ENCODE measurements at regions not wholly inside any gene's neighbourhood (a gene's known extent, or its start where the extent isn't known, plus 50 kb on each side); places are given as distances from the start of the nearest gene placed in this dataset.

GRCh38 chr13:31081316-31081715 is 80.4 kb downstream of the HSPH1 start:
- no peak for DNase-seq (ENCODE audit: low read depth)

- DNase-seq (ENCODE audit: low read depth) = no peak
Measured at GRCh38 chr13:31074756-31075155, 86.9 kb downstream of the HSPH1 start.

- DNase-seq (ENCODE audit: low read depth) = no peak
Measured at GRCh38 chr13:31073859-31074718, 87.6 kb downstream of the HSPH1 start.

GRCh38 chr13:31072041-31072440 is 89.7 kb downstream of the HSPH1 start:
- DNase-seq (ENCODE audit: low read depth) = no peak

DNA sequence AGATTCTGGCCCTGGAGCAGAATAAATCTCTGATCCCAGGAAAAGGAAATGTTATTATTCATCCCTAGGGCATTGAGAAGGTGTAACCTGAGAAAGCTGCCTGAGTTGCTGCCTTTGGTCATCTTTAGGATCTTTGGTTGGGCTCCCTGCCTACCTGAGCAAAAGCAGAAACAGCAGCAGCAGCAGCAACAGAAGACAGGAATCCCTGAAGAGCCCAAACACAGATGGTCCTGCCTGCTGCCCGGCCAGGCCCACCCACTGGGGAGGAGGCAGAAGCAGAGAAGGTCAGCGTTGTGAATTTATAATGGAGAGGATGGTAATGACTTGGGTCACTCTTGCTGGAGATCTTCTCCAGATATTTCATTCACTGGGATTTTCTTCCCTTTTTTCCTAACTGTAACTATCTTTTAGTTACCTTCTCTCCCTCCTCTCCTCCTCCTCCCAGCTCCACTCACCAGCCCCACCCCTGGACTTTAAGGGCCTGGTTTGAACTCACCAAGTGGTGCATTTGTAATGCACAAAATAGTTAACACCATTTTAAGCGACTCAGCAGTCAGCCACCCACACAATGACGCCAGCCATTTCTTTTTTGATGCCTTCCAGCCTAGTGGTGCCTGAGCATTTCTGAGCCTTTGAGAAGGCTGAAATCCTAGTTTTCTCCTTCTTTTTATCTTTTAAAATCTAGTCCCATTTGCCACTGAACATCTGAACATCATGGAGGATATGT is 91.7 kb downstream of the HSPH1 start:
- no peak for DNase-seq (ENCODE audit: low read depth)

- DNase-seq (ENCODE audit: low read depth) = no peak
Measured at GRCh38 chr13:31068119-31068423, 93.6 kb downstream of the HSPH1 start.

DNA sequence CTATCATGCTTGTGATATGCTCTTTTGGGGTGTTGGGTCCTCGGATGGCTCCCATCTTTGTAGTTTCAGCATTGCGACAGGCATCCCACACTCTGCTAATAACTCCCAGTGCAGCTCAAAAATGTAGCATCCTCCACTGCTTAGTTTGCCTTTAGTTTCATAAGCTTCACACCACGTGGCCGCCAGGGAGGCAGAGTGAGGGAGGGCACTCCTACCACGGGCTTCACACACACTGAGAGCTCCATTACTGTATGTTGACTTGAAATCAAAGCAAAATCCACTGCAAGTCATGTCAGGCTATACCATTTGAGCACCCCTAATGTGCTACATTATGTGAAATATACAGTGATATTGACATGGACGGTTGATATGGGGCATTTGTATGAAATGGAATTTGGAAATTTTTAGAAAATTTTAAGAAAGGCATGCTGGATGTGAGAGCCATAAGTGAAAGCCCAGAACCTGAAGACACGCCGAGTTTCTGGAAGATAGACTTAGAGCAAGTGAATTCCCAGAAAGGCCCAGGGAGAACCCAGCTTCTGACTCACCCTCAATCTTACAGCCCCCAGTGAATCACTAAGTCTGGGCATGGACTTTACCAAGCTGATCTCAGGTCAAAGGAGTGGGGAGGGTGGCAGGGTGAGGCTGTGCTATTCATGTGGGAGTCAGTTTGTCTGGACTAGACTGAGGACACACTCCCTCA is 94.1 kb downstream of the HSPH1 start:
- no peak for DNase-seq (ENCODE audit: low read depth)

- DNase-seq (ENCODE audit: low read depth) = no peak
Measured at GRCh38 chr13:31064636-31065035, 97.1 kb downstream of the HSPH1 start.

DNA sequence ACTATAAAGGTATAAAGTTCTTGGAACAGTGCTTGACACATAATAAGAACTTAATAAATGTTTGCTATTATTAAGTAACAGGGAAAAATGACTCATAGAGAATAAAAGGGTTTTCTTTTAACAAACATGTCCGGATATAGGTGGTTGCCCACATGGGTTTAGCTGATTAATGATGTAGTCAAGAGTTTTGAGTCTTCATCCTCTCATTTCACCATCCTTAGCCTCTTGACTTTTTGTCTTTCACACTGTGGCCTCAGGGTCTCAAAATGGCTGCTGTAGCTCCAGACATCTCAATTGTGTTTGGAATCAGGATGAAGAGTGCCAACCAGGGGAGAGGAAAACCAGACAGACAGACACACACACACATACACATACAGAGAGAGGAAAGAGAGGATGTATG is 97.9 kb downstream of the HSPH1 start:
- no peak for DNase-seq (ENCODE audit: low read depth)

DNA sequence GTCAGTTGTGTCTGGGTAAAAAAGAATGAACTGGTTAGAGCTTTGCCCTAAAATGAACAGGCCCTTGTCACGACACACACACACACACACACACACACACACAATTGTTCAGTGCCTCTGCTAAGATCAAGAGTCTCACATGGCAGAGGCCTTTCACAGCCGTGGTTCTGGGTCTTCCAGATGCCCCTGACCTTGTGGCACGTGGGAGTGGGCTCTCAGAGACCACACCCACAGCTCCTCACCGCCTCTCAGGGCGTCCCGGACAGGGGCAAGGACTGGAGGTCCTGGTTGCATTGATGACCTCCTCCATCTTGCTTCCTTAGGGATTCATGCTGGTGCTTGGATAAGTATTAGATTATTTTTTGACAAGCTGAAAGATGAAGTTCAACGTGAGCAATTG is 101.0 kb downstream of the HSPH1 start:
- no peak for DNase-seq (ENCODE audit: low read depth)

GRCh38 chr13:31060220-31060619 is 101.5 kb downstream of the HSPH1 start:
- DNase-seq (ENCODE audit: low read depth) = no peak

DNA sequence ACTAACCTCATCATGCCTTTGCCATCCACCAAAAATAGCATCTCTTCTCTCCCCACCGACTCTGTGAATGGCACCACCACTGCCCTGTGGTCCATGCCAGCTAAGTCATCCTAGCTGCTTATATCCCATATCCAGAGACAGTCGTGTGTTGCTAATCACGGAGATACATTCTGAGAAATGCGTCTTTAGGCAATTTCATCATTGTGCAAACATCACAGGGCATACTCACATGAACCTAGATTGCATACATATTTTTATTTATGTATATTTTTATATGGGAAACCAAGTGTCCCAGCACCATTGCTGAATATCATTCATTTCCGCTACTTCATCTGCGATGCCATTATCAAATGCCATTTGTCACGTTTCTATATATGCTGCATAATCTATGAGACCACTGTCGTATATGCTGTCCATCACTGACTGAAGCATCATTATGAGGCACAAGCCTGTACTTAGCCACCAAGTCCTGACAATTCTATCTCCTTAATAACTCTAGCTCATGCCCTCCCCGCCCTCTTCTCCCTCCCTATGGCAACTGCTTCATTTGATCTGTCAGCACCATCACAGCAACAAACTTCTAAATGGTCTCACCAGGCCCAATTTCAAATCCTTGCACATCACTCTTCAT is 104.2 kb downstream of the HSPH1 start:
- DNase-seq (ENCODE audit: low read depth) = no peak

GRCh38 chr13:31056644-31057271 is 104.9 kb downstream of the HSPH1 start:
- no peak for DNase-seq (ENCODE audit: low read depth)

DNA sequence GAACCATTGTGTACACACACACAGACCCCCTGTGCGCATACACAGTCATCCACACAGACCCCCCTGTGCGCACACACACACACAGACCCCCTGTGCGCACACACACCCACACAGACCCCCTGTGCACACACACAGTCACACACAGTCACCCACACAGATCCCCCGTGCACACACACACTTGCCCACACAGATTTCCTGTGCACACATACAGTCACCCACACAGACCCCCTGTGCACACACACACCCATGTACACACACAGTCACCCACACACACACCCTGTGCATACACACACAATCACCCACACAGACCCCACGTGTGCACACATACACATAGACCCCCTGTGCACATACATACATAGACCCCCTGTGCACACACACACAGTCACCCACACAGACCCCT is 106.1 kb downstream of the HSPH1 start:
- no peak for DNase-seq (ENCODE audit: low read depth)

GRCh38 chr13:31054632-31055031 is 107.1 kb downstream of the HSPH1 start:
- DNase-seq (ENCODE audit: low read depth) = no peak

DNA sequence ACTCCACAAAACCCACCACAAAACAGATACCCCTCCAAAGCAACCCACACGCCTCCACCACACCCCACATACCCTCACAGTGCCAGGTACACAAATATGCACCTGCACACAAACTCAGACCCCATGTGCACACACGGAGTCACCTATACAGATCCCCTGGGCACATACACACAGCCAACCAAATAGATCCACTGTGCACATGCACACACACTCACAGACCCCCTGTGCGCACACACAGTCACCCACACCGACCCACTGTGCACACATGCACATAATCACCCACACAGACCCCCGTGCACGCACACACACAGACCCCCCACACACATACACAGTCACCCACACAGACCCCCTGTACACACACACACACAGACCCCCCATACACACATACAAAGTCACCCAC is 107.8 kb downstream of the HSPH1 start:
- no peak for DNase-seq (ENCODE audit: low read depth)

- DNase-seq (ENCODE audit: low read depth) = no peak
Measured at GRCh38 chr13:31053091-31053490, 108.6 kb downstream of the HSPH1 start.

- no peak for DNase-seq (ENCODE audit: low read depth)
Measured at GRCh38 chr13:31052478-31052877, 109.2 kb downstream of the HSPH1 start.

- no peak for DNase-seq (ENCODE audit: low read depth)
Measured at GRCh38 chr13:31051999-31052398, 109.7 kb downstream of the HSPH1 start.

DNA sequence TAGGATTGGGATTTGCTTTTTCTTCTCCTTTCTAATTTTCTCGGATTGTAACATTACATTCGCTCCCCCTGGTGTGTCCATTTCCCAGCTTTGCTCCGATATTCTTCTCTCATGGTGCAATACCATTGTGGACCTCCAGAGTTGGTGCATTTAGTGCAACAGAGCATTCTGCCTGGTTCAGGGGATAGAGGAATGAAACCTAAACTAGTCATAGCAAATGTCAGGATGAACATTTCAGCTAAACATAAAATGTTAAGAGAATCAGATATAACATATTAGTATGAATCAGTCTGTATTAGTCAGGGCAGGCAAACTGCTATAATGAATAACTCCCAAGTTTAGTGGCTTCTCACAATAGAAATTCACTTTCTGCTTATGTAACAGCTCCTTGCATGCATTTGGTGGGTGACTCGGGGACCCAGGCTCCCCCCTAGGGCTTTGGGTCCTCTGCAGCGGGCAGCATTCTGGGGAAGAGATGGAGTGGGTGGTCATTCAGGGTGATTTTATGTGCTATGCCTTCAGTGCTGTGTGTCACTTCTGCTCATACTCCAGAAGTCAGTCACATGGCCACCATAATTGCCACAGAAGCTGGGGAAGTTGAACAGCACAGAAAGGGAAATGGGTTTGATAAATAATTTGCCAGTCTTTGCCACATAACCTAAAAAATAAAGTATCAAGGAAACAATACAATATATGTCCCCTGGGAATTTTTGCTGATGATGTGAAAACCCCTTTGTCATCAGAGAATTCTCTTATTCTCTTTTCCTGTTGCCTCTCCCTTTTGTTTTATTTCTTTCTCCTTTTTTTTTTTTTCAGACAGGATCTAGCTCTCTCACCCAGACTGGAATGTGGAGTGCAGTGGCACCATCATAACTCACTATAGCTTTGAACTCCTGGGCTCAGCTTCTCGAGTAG is 111.0 kb downstream of the HSPH1 start:
- DNase-seq (ENCODE audit: low read depth) = no peak

GRCh38 chr13:31049833-31050232 is 111.9 kb downstream of the HSPH1 start:
- DNase-seq (ENCODE audit: low read depth) = no peak

Measured in GM04504 (cell line).